B cell (primary cell): ENCODE measurements at regions not wholly inside any gene's neighbourhood (a gene's known extent, or its start where the extent isn't known, plus 50 kb on each side); places are given as distances from the start of the nearest gene placed in this dataset.

ENCODE experiments used
- ATAC-seq: fragments of 200-7000 bp; cut with Tn5 transposase; one replicate; pipeline ENCODE4 v1.10.0; 2021; ENCODE audit warnings: low read depth, mild to moderate bottlenecking, moderate number of reproducible peaks, moderate library complexity
- CTCF ChIA-PET: fragments of 350-600 bp; sonication (Branson Sonifier 250); formaldehyde crosslinking; loops from one replicate; lab custom pipeline; 2021; ENCODE audit warnings: antibody characterized with exemption, inconsistent platforms; lab: Charles Lee
- POLR2A ChIA-PET: fragments of 350-600 bp; sonication (Branson Sonifier 250); formaldehyde crosslinking; loops from one replicate; lab custom pipeline; 2021; ENCODE audit warnings: antibody characterized with exemption; lab: Charles Lee
- DNase-seq: peaks from one replicate; pipeline ENCODE4 v3.0.0; 2013
- H2AFZ ChIP-seq: 2 replicates; pipeline ENCODE4 v1.6.1; 2012; ENCODE audit warnings: mild to moderate bottlenecking, low read depth, low read length; ENCODE audit not compliant: insufficient read depth, poor library complexity, severe bottlenecking
- H3K27ac ChIP-seq, 2 donors: 1 replicate in 1 of 2; 2 replicates in 1 of 2; pipeline ENCODE4 v1.5.1; 2012 to 2013; ENCODE audit warnings: low read length in 2 of 2, mild to moderate bottlenecking in 2 of 2, moderate library complexity in 1 of 2
- H3K27me3 ChIP-seq, 4 experiments: fragments of 200-600 bp in 1 of 4; sonication (generic) in 1 of 4; replicated peaks in 1 of 4; 1 replicate in 2 of 4; 2 replicates in 2 of 4; pipeline versions ENCODE4 v1.6.1 to v1.7.0; 2013 to 2016; ENCODE audit warnings: low read length in 3 of 4, mild to moderate bottlenecking in 2 of 4, mixed read lengths in 1 of 4, moderate library complexity in 1 of 4; ENCODE audit not compliant: insufficient read depth in 4 of 4, control insufficient read depth in 3 of 4; ENCODE audit errors: control extremely low read depth in 1 of 4
- H3K36me3 ChIP-seq, 2 experiments: replicated peaks in 1 of 2; 1 replicate in 1 of 2; 2 replicates in 1 of 2; pipeline versions ENCODE4 v1.6.1 to v1.7.1; 2013; ENCODE audit warnings: low read length in 1 of 2; ENCODE audit not compliant: insufficient read depth in 2 of 2, control insufficient read depth in 1 of 2; ENCODE audit errors: control extremely low read depth in 1 of 2, extremely low read depth in 1 of 2
- H3K4me1 ChIP-seq, 2 donors: fragments of 200-600 bp in 1 of 2; sonication (generic) in 1 of 2; 1 replicate in 1 of 2; 2 replicates in 1 of 2; pipeline versions ENCODE4 v1.5.1 to v1.6.1; 2013 to 2017; ENCODE audit warnings: low read length in 2 of 2; ENCODE audit not compliant: control insufficient read depth in 2 of 2, insufficient read depth in 2 of 2
- H3K4me2 ChIP-seq: replicated peaks from 2 replicates; pipeline ENCODE3; 2012; ENCODE audit warnings: mild to moderate bottlenecking, low read depth, low read length; ENCODE audit not compliant: poor library complexity, severe bottlenecking
- H3K4me3 ChIP-seq, 5 experiments: fragments of 200-600 bp in 1 of 5; sonication (generic) in 1 of 5; 1 replicate in 3 of 5; 2 replicates in 2 of 5; pipeline versions ENCODE4 v1.5.1 to v1.7.0; 2011 to 2016; ENCODE audit warnings: low read length in 4 of 5, mild to moderate bottlenecking in 4 of 5, low read depth in 2 of 5, control low read depth in 1 of 5, moderate library complexity in 1 of 5; ENCODE audit not compliant: insufficient read depth in 1 of 5; ENCODE audit errors: control extremely low read depth in 1 of 5, extremely low read depth in 1 of 5
- H3K79me2 ChIP-seq: fragments of 200-600 bp; sonication (generic); one replicate; pipeline ENCODE4 v1.6.0; 2016; ENCODE audit warnings: low read length; ENCODE audit not compliant: control insufficient read depth, insufficient read depth
- H3K9ac ChIP-seq: fragments of 200-600 bp; sonication (generic); 2 replicates; pipeline ENCODE4 v1.6.1; 2017; ENCODE audit warnings: mild to moderate bottlenecking, low read length, moderate library complexity
- H3K9me3 ChIP-seq, 3 donors: one replicate each; pipeline versions ENCODE4 v1.6.1 to v1.7.1; 2013; ENCODE audit warnings: low read length in 2 of 3; ENCODE audit not compliant: control insufficient read depth in 2 of 3, insufficient read depth in 1 of 3; ENCODE audit errors: control extremely low read depth in 1 of 3
- H4K20me1 ChIP-seq: 2 replicates; pipeline ENCODE4 v1.6.0; 2012; ENCODE audit warnings: mild to moderate bottlenecking, low read length; ENCODE audit not compliant: insufficient read depth, control insufficient read depth, poor library complexity, severe bottlenecking
- H3K27ac Mint-ChIP-seq: one replicate; pipeline ENCODE4 v1.8.0; 2021; ENCODE audit warnings: mixed read lengths
- H3K27me3 Mint-ChIP-seq: one replicate; pipeline ENCODE4 v1.8.0; 2021; ENCODE audit warnings: mixed read lengths
- H3K4me1 Mint-ChIP-seq: one replicate; pipeline ENCODE4 v1.8.0; 2021; ENCODE audit warnings: mixed read lengths
- H3K4me3 Mint-ChIP-seq: one replicate; pipeline ENCODE4 v1.8.0; 2021; ENCODE audit warnings: mixed read lengths
- H3K9me3 Mint-ChIP-seq: one replicate; pipeline ENCODE4 v1.8.0; 2022; ENCODE audit warnings: mixed read lengths; ENCODE audit not compliant: insufficient read depth
- EZH2 ChIP-seq: IDR thresholded peaks from 2 replicates; pipeline ENCODE4 v1.6.1; 2012; ENCODE audit warnings: borderline replicate concordance, low read depth, mild to moderate bottlenecking, moderate library complexity, low read length; ENCODE audit not compliant: insufficient read depth, poor library complexity, severe bottlenecking
- WGBS: methylation state at CpG from one replicate; pipeline ENCODE4 v1.1.5; 2013; ENCODE audit warnings: missing lambda C conversion rate; ENCODE audit not compliant: insufficient coverage; 5-methylcytosine and 5-hydroxymethylcytosine counted together
- intact Hi-C: fragments of 100-400 bp; cut with micrococcal nuclease; formaldehyde crosslinking; loops from one replicate; pipeline ENCODE4 v1.10.0; 2022
- TF ChIP-seq, protein P1 (sequence below): fragments of 200-600 bp; IDR thresholded peaks from one replicate; pipeline ENCODE4 v1.8.0; 2022; ENCODE audit warnings: antibody characterized with exemption, mild to moderate bottlenecking

DNA sequence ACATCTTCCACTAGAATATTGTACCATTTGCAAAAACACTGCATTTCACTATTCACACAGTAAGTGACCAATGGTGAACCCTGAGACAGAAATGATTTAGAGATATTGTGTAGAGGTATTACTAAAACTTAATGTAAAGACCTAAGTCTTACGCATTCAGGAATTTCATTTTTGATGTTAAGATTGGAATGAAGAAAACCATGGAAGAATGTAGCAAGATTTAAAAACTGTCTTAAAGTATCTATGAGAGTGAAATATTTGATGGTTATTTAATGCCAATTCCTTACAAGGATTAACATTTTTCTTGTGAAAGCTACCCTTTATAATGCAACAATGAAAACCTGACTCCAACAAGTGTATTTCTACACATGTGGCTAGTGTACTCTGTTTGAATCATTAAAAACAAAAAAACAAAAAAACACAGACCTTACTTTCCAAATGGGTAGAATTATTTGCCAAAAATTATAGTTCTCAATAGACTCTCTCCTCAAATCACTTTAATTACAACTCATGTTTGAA lies 172.0 kb downstream of the NNT start:
- Histone ChIP-seq H3K9me3 (no peaks in the 10 kb centered on the region), H3K36me3 (no peaks in the 10 kb centered on the region), H3K79me2 (no peaks in the 10 kb centered on the region), H2AFZ (no peak overlapping the region), H3K4me3 (no peak overlapping the region), H3K27me3 (no peaks in the 10 kb centered on the region), H3K9ac (no peak overlapping the region), H3K4me1 (no peaks in the 10 kb centered on the region), H3K27ac (no peak overlapping the region), H4K20me1 (no peaks in the 10 kb centered on the region), H3K4me2 (no peak overlapping the region)
- no peak overlapping the region for H3K4me3 Mint-ChIP-seq
- H3K4me1 Mint-ChIP-seq = no peaks in the 10 kb centered on the region
- intact Hi-C loops = no loop called here
- H3K27me3 Mint-ChIP-seq = no peaks in the 10 kb centered on the region
- no peak for TF ChIP-seq EZH2
- TF ChIP-seq, protein P1, sequence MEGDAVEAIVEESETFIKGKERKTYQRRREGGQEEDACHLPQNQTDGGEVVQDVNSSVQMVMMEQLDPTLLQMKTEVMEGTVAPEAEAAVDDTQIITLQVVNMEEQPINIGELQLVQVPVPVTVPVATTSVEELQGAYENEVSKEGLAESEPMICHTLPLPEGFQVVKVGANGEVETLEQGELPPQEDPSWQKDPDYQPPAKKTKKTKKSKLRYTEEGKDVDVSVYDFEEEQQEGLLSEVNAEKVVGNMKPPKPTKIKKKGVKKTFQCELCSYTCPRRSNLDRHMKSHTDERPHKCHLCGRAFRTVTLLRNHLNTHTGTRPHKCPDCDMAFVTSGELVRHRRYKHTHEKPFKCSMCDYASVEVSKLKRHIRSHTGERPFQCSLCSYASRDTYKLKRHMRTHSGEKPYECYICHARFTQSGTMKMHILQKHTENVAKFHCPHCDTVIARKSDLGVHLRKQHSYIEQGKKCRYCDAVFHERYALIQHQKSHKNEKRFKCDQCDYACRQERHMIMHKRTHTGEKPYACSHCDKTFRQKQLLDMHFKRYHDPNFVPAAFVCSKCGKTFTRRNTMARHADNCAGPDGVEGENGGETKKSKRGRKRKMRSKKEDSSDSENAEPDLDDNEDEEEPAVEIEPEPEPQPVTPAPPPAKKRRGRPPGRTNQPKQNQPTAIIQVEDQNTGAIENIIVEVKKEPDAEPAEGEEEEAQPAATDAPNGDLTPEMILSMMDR = no peak
- no peak for DNase-seq
- ChIA-PET CTCF (no interaction called here), POLR2A (no interaction called here)
- ATAC-seq = no peak
- no peaks in the 10 kb centered on the region for H3K9me3 Mint-ChIP-seq
- no CpG with 5 or more reads among the region's 1 CpG for WGBS
- H3K27ac Mint-ChIP-seq = no peak overlapping the region

DNA sequence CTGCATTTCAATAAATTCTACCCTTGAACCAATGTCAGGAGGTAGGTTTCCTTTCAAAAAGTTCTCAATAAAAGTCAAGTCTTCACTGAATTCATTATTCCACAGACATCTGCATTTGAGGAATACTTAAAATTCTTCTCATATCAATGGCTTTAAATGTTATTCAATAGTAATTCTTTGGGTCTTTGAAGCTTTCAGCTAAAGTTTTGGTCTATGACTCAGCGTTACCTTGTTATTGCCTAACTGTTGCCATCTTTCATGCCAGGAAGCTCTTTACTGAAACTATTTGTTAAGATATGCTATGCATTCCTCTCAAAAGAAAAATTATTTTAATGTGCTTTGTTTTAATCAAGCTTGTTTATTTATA lies 170.5 kb downstream of the NNT start:
- H3K36me3 ChIP-seq = no peaks in the 10 kb centered on the region
- no peaks in the 10 kb centered on the region for H3K79me2 ChIP-seq
- H3K27me3 ChIP-seq = no peaks in the 10 kb centered on the region
- no peak overlapping the region for H3K4me3 Mint-ChIP-seq
- intact Hi-C loops = no loop called here
- no peaks in the 10 kb centered on the region for H3K9me3 Mint-ChIP-seq
- POLR2A ChIA-PET = no interaction called here
- no peak overlapping the region for H3K4me3 ChIP-seq
- H2AFZ ChIP-seq = no peak overlapping the region
- no peaks in the 10 kb centered on the region for H3K9me3 ChIP-seq
- CTCF ChIA-PET = no interaction called here
- ATAC-seq (no peak), DNase-seq (no peak)
- H3K27me3 Mint-ChIP-seq = no peaks in the 10 kb centered on the region
- H3K9ac ChIP-seq = no peak overlapping the region
- H3K4me1 Mint-ChIP-seq = no peaks in the 10 kb centered on the region
- H3K27ac ChIP-seq = no peak overlapping the region
- no peak for TF ChIP-seq EZH2
- TF ChIP-seq, protein P1 = no peak
- H3K4me2 ChIP-seq = no peak overlapping the region
- H3K4me1 ChIP-seq = no peaks in the 10 kb centered on the region
- H3K27ac Mint-ChIP-seq = no peak overlapping the region
- H4K20me1 ChIP-seq = no peaks in the 10 kb centered on the region
- no CpG with 5 or more reads among the region's 1 CpG for WGBS
